ENCODE measurements at regions not wholly inside any gene's neighbourhood (a gene's known extent, or its start where the extent isn't known, plus 50 kb on each side); places are given as distances from the start of the nearest gene placed in this dataset.

DNA sequence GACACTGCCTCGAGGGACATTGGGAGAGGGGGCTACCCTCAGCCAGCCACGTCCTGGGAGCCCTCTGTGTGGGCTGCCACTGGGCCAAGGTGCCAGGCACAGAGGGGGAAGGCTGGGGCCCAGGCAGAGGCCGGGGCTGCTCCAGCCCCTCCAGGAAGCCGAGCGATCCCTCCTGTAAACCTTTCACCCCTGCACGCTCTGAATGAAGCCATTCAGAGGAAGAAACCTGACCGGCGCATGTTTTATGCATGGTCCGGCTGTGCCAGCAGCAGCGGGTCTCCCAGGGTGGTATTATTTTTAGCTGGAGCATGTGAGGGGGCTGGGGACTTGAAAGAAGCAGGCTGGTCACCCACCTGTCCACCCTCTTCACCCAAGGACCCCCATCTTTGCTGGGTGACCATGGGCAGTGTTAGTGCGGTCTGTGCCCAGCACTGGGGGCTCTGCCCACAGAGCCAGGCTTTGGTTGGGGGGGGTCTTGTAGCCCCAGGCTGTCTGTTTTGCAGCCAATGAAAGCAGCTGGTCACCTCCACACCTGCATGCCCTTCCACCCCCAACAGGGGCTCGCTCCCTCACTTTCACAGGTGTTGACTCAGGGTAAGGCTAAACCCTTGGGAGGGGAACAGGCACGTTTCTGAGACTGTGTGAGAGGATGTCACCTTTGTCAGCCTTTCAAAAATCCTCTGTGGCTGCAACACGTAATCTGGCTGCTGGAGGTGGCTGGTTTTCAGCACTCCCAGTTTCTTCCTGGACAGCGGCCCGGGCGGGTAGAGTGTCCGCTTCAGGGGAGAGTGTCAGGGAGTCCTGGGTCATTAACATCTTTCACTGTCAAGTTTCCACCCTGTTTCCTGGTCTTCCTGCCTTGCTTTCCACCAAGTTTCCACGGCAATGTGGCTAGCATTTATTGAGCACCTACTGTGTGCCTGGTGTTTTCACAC is 77.1 kb upstream of the BRD7 start:
- Mint-ChIP-seq H3K27me3 (ENCODE audit: unreplicated experiment) (peaks cover 11% of the 10 kb centered on the region), H3K4me1 (ENCODE audit: low read depth, unreplicated experiment) (peaks cover 16% of the 10 kb centered on the region), H3K4me3 (ENCODE audit: unreplicated experiment) (no peak overlapping the region), H3K9me3 (ENCODE audit: unreplicated experiment) (peaks cover 2% of the 10 kb centered on the region), H3K36me3 (ENCODE audit: unreplicated experiment) (peaks cover 13% of the 10 kb centered on the region), H3K27ac (ENCODE audit: unreplicated experiment) (no peak overlapping the region)
- DNase-seq, result no peak
- TF ChIP-seq CTCF (IDR thresholded peaks at IDR 0.05; ENCODE audit: partially characterized antibody, unreplicated experiment), result no peak

DNA sequence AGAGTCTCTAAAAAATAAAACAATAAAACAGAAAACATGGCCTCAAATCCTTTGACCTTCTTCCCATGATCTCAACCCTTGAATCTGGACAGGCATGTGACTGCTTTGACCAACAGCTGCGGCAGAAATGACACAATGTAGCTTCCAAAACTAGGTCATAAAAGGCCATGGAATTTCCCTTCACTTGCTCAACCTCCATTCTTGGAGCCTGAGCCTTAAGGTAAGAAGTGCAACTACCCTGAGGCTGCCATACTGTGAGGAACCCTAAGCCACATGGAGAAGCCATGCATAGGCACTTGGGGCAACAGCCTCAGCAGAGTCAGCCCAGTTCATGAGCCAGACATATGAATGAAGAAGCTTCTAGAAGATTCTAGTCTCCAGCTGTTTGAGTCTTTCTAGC is 75.7 kb upstream of the BRD7 start:
- no peak for DNase-seq
- Mint-ChIP-seq H3K27ac (ENCODE audit: unreplicated experiment) (no peak overlapping the region), H3K36me3 (ENCODE audit: unreplicated experiment) (peaks cover 24% of the 10 kb centered on the region), H3K4me1 (ENCODE audit: low read depth, unreplicated experiment) (peaks cover 4% of the 10 kb centered on the region), H3K27me3 (ENCODE audit: unreplicated experiment) (peaks cover 4% of the 10 kb centered on the region), H3K9me3 (ENCODE audit: unreplicated experiment) (peaks cover 9% of the 10 kb centered on the region), H3K4me3 (ENCODE audit: unreplicated experiment) (no peak overlapping the region)
- no peak for TF ChIP-seq CTCF (IDR thresholded peaks at IDR 0.05; ENCODE audit: partially characterized antibody, unreplicated experiment)

DNA sequence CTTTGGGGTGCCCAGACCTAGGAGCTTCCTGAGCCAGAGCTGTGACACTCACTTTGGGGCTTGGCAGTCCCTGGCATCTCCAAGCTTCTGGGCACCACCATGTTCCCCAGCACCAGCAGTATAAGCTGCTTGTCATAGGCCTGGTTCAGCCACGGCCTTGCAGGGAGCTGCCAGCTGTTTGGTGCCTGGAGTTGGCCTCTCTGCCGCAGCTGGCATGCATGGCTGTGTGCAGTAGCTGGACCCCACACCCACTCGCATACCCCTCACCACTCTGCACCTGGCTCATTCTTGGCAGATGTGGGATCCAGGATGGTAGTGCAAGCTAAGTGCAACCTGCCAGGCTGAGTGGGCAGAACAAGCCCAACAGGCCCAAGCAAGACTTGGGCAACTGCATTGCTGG is 73.4 kb upstream of the BRD7 start:
- no peak for TF ChIP-seq CTCF (IDR thresholded peaks at IDR 0.05; ENCODE audit: partially characterized antibody, unreplicated experiment)
- Mint-ChIP-seq H3K4me3 (ENCODE audit: unreplicated experiment) (no peak overlapping the region), H3K9me3 (ENCODE audit: unreplicated experiment) (peaks cover 12% of the 10 kb centered on the region), H3K27ac (ENCODE audit: unreplicated experiment) (no peak overlapping the region), H3K4me1 (ENCODE audit: low read depth, unreplicated experiment) (no peaks in the 10 kb centered on the region), H3K36me3 (ENCODE audit: unreplicated experiment) (peaks cover 31% of the 10 kb centered on the region), H3K27me3 (ENCODE audit: unreplicated experiment) (no peaks in the 10 kb centered on the region)
- no peak for DNase-seq

DNA sequence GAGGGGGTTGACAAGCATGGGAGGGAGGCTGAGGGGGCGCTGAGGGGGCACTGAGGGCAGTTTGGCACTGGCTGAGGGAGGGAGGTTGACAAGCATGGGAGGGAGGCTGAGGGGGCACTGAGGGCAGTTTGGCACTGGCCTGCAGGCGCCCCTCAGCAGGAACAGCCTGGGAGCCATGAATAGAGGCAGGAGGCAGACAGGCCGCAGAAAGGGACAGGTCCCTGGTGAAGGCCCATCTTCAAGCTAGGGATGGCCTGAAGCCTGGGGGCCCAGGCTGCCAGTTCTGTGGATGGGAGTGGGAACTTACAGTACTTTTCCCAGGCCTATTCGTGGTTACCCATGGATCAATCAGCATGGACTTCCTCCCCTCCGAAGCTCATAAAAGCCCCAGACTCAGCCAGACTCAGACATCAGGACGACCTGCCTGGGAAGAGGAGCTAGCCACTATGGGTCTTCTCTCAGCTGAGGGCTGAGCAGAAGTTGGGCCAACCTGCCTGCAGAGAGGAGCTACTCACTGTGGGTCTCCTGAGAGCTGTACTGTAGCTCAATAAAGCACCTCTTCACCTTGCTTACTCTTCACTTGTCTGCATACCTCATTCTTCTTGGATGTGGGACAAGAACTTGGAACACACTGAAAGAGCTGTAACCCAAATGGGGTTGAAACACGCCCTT is 72.8 kb upstream of the BRD7 start:
- Mint-ChIP-seq H3K9me3 (ENCODE audit: unreplicated experiment) (peaks cover 12% of the 10 kb centered on the region), H3K27me3 (ENCODE audit: unreplicated experiment) (no peaks in the 10 kb centered on the region), H3K4me1 (ENCODE audit: low read depth, unreplicated experiment) (no peaks in the 10 kb centered on the region), H3K27ac (ENCODE audit: unreplicated experiment) (no peak overlapping the region), H3K4me3 (ENCODE audit: unreplicated experiment) (no peak overlapping the region), H3K36me3 (ENCODE audit: unreplicated experiment) (peaks cover 31% of the 10 kb centered on the region)
- DNase-seq, result no peak
- no peak for TF ChIP-seq CTCF (IDR thresholded peaks at IDR 0.05; ENCODE audit: partially characterized antibody, unreplicated experiment)

DNA sequence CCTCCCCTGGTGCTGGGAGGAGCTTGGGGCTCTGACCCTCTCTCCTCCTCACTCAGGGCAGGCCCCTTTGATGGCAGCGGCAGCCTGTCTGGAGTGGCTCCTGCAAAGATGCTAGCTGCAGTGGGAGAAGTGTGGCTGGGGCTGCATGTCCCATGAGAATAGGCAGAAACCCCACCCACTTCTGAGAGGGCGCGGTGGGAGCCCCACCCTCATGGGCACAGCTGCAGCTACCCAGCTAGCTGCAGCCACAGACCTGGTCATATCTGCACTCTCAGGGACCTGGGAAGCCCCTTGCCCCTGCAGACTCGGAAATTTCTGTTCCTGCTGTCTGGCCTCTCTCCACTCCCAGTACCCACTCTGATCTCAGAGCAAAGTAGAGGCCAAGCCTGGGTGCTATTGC is 72.2 kb upstream of the BRD7 start:
- Mint-ChIP-seq H3K9me3 (ENCODE audit: unreplicated experiment) (peaks cover 12% of the 10 kb centered on the region), H3K4me3 (ENCODE audit: unreplicated experiment) (no peak overlapping the region), H3K27ac (ENCODE audit: unreplicated experiment) (no peak overlapping the region), H3K27me3 (ENCODE audit: unreplicated experiment) (no peaks in the 10 kb centered on the region), H3K4me1 (ENCODE audit: low read depth, unreplicated experiment) (no peaks in the 10 kb centered on the region), H3K36me3 (ENCODE audit: unreplicated experiment) (peaks cover 31% of the 10 kb centered on the region)
- TF ChIP-seq CTCF (IDR thresholded peaks at IDR 0.05; ENCODE audit: partially characterized antibody, unreplicated experiment), result no peak
- no peak for DNase-seq

Measured in glutamatergic neuron (in vitro differentiated cells).